Activated B cell treated with CpG ODN at 0.5 μM for 24 hours (primary cell): ENCODE measurements at regions not wholly inside any gene's neighbourhood (a gene's known extent, or its start where the extent isn't known, plus 50 kb on each side); places are given as distances from the start of the nearest gene placed in this dataset.
A peak's percentile ranks its signal among the peaks of the same experiment; 100 is the strongest.

Experiments used
- ATAC-seq: fragments of 200-7000 bp; cut with Tn5 transposase; one replicate; pipeline ENCODE4 v1.10.0; 2021; ENCODE audit warnings: low read depth, mild to moderate bottlenecking, moderate library complexity
- CTCF ChIA-PET: fragments of 350-600 bp; sonication (Branson Sonifier 250); formaldehyde crosslinking; loops from one replicate; lab custom pipeline; 2021; ENCODE audit warnings: antibody characterized with exemption; lab: Charles Lee
- POLR2A ChIA-PET: fragments of 350-600 bp; sonication (Branson Sonifier 250); formaldehyde crosslinking; loops from one replicate; lab custom pipeline; 2021; ENCODE audit warnings: antibody characterized with exemption; lab: Charles Lee
- DNase-seq: peaks from one replicate; pipeline ENCODE4 v3.0.0; 2022
- H3K27ac Mint-ChIP-seq: one replicate; pipeline ENCODE4 v1.8.0; 2020; ENCODE audit warnings: mixed read lengths
- H3K27me3 Mint-ChIP-seq: one replicate; pipeline ENCODE4 v1.8.0; 2021; ENCODE audit warnings: mixed read lengths
- H3K36me3 Mint-ChIP-seq: one replicate; pipeline ENCODE4 v1.8.0; 2021; ENCODE audit warnings: low read depth, mixed read lengths
- H3K4me1 Mint-ChIP-seq: one replicate; pipeline ENCODE4 v1.8.0; 2021; ENCODE audit warnings: mixed read lengths
- H3K4me3 Mint-ChIP-seq: one replicate; pipeline ENCODE4 v1.8.0; 2020; ENCODE audit warnings: mild to moderate bottlenecking, mixed read lengths
- H3K9me3 Mint-ChIP-seq: one replicate; pipeline ENCODE4 v1.8.0; 2020; ENCODE audit warnings: mixed read lengths
- intact Hi-C: fragments of 100-400 bp; cut with micrococcal nuclease; formaldehyde crosslinking; loops from one replicate; pipeline ENCODE4 v1.15.1; 2024
- TF ChIP-seq, protein P1 (sequence below): fragments of 200-600 bp; IDR thresholded peaks from one replicate; pipeline ENCODE4 v1.8.0; 2022; ENCODE audit warnings: antibody characterized with exemption, mild to moderate bottlenecking

- CTCF ChIA-PET = no interaction called here
- H3K9me3 Mint-ChIP-seq = peaks cover 2% of the 10 kb centered on the region
- H3K4me3 Mint-ChIP-seq = no peak overlapping the region
- ATAC-seq = no peak
- TF ChIP-seq, protein P1, sequence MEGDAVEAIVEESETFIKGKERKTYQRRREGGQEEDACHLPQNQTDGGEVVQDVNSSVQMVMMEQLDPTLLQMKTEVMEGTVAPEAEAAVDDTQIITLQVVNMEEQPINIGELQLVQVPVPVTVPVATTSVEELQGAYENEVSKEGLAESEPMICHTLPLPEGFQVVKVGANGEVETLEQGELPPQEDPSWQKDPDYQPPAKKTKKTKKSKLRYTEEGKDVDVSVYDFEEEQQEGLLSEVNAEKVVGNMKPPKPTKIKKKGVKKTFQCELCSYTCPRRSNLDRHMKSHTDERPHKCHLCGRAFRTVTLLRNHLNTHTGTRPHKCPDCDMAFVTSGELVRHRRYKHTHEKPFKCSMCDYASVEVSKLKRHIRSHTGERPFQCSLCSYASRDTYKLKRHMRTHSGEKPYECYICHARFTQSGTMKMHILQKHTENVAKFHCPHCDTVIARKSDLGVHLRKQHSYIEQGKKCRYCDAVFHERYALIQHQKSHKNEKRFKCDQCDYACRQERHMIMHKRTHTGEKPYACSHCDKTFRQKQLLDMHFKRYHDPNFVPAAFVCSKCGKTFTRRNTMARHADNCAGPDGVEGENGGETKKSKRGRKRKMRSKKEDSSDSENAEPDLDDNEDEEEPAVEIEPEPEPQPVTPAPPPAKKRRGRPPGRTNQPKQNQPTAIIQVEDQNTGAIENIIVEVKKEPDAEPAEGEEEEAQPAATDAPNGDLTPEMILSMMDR = no peak
- H3K27ac Mint-ChIP-seq = no peak overlapping the region
- DNase-seq = no peak
- POLR2A ChIA-PET = no interaction called here
- H3K4me1 Mint-ChIP-seq = no peaks in the 10 kb centered on the region
- H3K27me3 Mint-ChIP-seq = peaks cover 7% of the 10 kb centered on the region
- H3K36me3 Mint-ChIP-seq = no peaks in the 10 kb centered on the region
- intact Hi-C loops = no loop called here
Observed at GRCh38 chr5:158152136-158152535, 293.2 kb upstream of the CLINT1 start.

DNA sequence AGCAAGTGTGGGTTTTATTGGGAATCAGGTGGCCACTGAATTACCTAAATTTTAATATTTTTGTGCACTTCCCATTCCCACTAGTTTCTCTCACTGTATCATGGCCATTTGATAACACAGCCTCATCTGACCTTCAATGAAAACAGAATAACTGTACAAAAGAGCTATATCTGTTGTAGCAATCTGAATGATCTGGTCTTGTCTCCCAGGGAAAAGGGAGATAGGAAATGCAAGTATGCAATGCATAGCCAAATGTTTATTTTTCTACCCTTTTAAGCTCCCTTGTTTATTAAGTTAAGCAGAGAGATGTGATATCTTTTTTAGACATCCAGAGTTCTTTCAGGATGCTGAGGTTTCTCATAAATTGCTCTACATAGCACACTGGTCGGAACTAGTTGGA lies 288.3 kb upstream of the CLINT1 start:
- intact Hi-C loops = no loop called here

DNA sequence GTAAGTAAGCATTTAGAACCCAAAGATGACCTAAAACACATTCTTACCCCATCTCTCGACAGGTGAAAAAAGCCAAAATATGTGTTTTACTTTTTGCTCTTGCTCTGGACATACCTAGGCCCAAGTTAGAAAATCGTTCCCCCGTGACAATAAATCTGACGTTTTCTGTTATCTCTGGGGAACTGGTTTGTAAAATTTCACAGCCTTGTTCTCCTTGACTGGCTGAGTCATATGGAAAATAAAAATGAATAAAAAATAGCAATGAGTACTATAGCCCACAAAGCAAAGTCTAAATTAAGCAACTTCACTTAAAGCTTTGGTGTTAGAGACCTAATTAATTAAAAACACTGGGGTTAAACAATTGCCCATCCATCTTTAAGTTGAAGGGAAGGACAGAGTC lies 286.9 kb upstream of the CLINT1 start:
- H3K9me3 Mint-ChIP-seq = no peaks in the 10 kb centered on the region
- intact Hi-C loops = no loop called here
- no peak for DNase-seq
- no peaks in the 10 kb centered on the region for H3K27me3 Mint-ChIP-seq
- TF ChIP-seq, protein P1 = no peak
- H3K4me3 Mint-ChIP-seq = no peak overlapping the region
- peaks cover 15% of the 10 kb centered on the region for H3K4me1 Mint-ChIP-seq
- H3K36me3 Mint-ChIP-seq = no peaks in the 10 kb centered on the region
- CTCF ChIA-PET = no interaction called here
- peak; percentile 89 for ATAC-seq
- POLR2A ChIA-PET = no interaction called here
- peak overlapping the region; percentile 8 for H3K27ac Mint-ChIP-seq

More for the DNA sequence above, 288.3 kb upstream of the CLINT1 start:
- Mint-ChIP-seq H3K27me3 (no peaks in the 10 kb centered on the region), H3K27ac (no peak overlapping the region), H3K4me3 (no peak overlapping the region), H3K4me1 (peaks cover 15% of the 10 kb centered on the region), H3K9me3 (no peaks in the 10 kb centered on the region), H3K36me3 (no peaks in the 10 kb centered on the region)
- ATAC-seq (no peak), DNase-seq (no peak)
- POLR2A ChIA-PET = no interaction called here
- TF ChIP-seq, protein P1 = no peak
- CTCF ChIA-PET = interaction anchor here (1.7 kb wide), 1 partner anchor 72 kb away, joined by 6 read pairs; no protein-coding TSS in a partner anchor

- intact Hi-C loops = no loop called here
- TF ChIP-seq, protein P1 = no peak
- no peak overlapping the region for H3K4me3 Mint-ChIP-seq
- ChIA-PET POLR2A (no interaction called here), CTCF (interaction anchor here (1.1 kb wide), 1 partner anchor 32 kb away, joined by 5 read pairs; no protein-coding TSS in a partner anchor)
- peaks cover 15% of the 10 kb centered on the region for H3K4me1 Mint-ChIP-seq
- no peak for ATAC-seq
- H3K27ac Mint-ChIP-seq = no peak overlapping the region
- no peaks in the 10 kb centered on the region for H3K9me3 Mint-ChIP-seq
- H3K27me3 Mint-ChIP-seq = no peaks in the 10 kb centered on the region
- no peaks in the 10 kb centered on the region for H3K36me3 Mint-ChIP-seq
- DNase-seq = no peak
Observed at GRCh38 chr5:158143081-158143480, 284.1 kb upstream of the CLINT1 start.

GRCh38 chr5:158142156-158142555 lies 283.2 kb upstream of the CLINT1 start:
- CTCF ChIA-PET = interaction anchor here (1.1 kb wide), 1 partner anchor 33 kb away, joined by 5 read pairs; no protein-coding TSS in a partner anchor
- no peaks in the 10 kb centered on the region for H3K36me3 Mint-ChIP-seq
- no peaks in the 10 kb centered on the region for H3K27me3 Mint-ChIP-seq
- TF ChIP-seq, protein P1 = no peak
- intact Hi-C loops = no loop called here
- peaks cover 15% of the 10 kb centered on the region for H3K4me1 Mint-ChIP-seq
- POLR2A ChIA-PET = no interaction called here
- H3K9me3 Mint-ChIP-seq = no peaks in the 10 kb centered on the region
- H3K27ac Mint-ChIP-seq = no peak overlapping the region
- H3K4me3 Mint-ChIP-seq = no peak overlapping the region
- ATAC-seq (no peak), DNase-seq (no peak)
